ENCODE measurements at regions not wholly inside any gene's neighbourhood (a gene's known extent, or its start where the extent isn't known, plus 50 kb on each side); places are given as distances from the start of the nearest gene placed in this dataset.

DNA sequence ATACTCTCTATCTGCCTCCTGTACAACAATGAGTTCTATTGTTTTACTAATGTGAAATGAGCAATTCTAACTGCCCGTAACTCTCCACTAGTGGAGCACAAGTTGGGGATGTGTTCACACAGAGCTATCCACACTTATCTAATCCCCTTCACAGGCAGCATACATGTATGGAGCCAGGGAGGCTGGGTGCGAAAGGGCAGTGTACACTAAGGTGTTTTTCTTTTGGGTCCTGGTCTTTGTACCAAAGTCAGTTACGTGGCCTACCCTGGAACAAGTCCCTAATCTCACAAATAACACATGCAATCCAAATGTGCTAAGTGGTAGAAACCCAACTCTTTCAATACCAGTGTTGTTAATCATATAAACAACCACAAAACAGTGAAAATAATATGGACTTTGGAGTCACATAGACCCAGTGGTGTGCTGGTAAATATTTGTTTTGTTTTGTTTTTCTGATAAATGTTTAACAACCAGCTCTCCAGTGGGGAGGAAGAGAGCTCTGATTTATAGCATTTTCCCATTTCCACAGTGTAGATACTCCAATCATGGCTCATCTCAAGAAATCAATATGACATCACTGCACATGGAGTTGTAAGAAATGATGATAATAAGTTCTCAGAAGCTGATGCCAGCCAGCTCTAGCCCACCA is 319.9 kb upstream of the DUSP10 start:
- H3K9me3 ChIP-seq (ENCODE audit: insufficient read depth, low read depth): 0 out of 2 replicates have a peak, but pooled peaks cover 11% of the 10 kb centered on the region
- no peaks in the 10 kb centered on the region for H3K4me1 ChIP-seq (replicated peaks; ENCODE audit: insufficient read depth)
- intact Hi-C loops (cut with micrococcal nuclease; ENCODE audit: unreplicated experiment): no loop called here
- CTCF ChIA-PET: no interaction called here
- H2AFZ ChIP-seq: no peak overlapping the region
- no peaks in the 10 kb centered on the region for H3K79me2 ChIP-seq (ENCODE audit: low read depth)
- no peaks in the 10 kb centered on the region for H3K36me3 ChIP-seq (ENCODE audit: low read depth)
- POLR2A ChIA-PET (ENCODE audit: unreplicated experiment): no interaction called here
- H3K27me3 ChIP-seq (ENCODE audit: insufficient read depth, low read depth): no peaks in the 10 kb centered on the region
- TF ChIP-seq EZH2 (IDR thresholded peaks at IDR 0.05; ENCODE audit: low read depth): no peak
- TF ChIP-seq, protein P1, sequence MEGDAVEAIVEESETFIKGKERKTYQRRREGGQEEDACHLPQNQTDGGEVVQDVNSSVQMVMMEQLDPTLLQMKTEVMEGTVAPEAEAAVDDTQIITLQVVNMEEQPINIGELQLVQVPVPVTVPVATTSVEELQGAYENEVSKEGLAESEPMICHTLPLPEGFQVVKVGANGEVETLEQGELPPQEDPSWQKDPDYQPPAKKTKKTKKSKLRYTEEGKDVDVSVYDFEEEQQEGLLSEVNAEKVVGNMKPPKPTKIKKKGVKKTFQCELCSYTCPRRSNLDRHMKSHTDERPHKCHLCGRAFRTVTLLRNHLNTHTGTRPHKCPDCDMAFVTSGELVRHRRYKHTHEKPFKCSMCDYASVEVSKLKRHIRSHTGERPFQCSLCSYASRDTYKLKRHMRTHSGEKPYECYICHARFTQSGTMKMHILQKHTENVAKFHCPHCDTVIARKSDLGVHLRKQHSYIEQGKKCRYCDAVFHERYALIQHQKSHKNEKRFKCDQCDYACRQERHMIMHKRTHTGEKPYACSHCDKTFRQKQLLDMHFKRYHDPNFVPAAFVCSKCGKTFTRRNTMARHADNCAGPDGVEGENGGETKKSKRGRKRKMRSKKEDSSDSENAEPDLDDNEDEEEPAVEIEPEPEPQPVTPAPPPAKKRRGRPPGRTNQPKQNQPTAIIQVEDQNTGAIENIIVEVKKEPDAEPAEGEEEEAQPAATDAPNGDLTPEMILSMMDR (conservative IDR thresholded peaks at IDR 0.05): no peak
- H3K27ac ChIP-seq: no peak overlapping the region
- no peak for DNase-seq
- H3K4me3 ChIP-seq: no peak overlapping the region
- no peak overlapping the region for H3K4me2 ChIP-seq
- BruUV-seq (replicated peaks): no TSS peak
- H4K20me1 ChIP-seq (ENCODE audit: insufficient read depth): no peaks in the 10 kb centered on the region
- H3F3A ChIP-seq (ENCODE audit: insufficient read depth, low read depth): no peaks in the 10 kb centered on the region
- no peaks in the 10 kb centered on the region for H3K9me2 ChIP-seq (ENCODE audit: insufficient read depth)

DNA sequence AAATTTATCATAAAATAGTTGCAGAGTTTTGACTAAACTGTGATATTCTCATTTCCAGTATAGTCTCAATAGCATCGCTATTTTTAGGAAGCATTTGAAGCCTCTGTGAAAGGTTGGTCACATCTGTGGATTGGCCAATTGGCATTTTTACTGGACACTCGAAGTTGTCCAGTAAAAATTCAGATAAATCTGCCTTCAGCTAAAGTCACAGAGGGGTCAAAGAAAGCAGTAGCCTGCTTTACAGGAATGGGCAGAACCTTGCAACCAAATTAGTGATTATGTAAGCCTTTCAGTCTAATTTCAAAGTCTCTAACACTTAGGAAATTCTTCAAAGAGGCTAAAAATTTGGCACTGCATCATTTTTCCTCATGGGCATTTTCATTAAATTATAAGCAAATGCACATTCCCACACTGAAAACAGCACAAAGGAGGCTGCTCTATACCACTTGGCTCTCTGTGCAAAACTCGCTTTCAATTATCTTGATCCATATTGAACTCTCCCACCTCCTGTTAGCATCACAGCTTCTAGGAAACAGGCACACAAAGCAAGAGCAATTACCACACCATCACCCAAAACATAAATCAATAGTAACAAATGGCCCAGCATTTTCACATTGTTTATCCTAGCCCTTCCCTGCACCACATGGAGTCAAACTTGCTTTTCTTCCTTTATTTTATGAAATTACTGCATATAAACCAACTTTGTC is 318.5 kb upstream of the DUSP10 start:
- ChIA-PET CTCF (no interaction called here), POLR2A (ENCODE audit: unreplicated experiment) (no interaction called here)
- no peaks in the 10 kb centered on the region for H3K27me3 ChIP-seq (ENCODE audit: insufficient read depth, low read depth)
- H3K79me2 ChIP-seq (ENCODE audit: low read depth): no peaks in the 10 kb centered on the region
- H3K9me3 ChIP-seq (ENCODE audit: insufficient read depth, low read depth): 0 out of 2 replicates have a peak, but pooled peaks cover 11% of the 10 kb centered on the region
- no peaks in the 10 kb centered on the region for H3K36me3 ChIP-seq (ENCODE audit: low read depth)
- H3K9me2 ChIP-seq (ENCODE audit: insufficient read depth): no peaks in the 10 kb centered on the region
- no peak for DNase-seq
- no peak overlapping the region for H3K4me2 ChIP-seq
- no peak overlapping the region for H2AFZ ChIP-seq
- H3F3A ChIP-seq (ENCODE audit: insufficient read depth, low read depth): no peaks in the 10 kb centered on the region
- H3K4me3 ChIP-seq: no peak overlapping the region
- no peak overlapping the region for H3K27ac ChIP-seq
- no TSS peak for BruUV-seq (replicated peaks)
- intact Hi-C loops (cut with micrococcal nuclease; ENCODE audit: unreplicated experiment): no loop called here
- H4K20me1 ChIP-seq (ENCODE audit: insufficient read depth): no peaks in the 10 kb centered on the region
- H3K4me1 ChIP-seq (replicated peaks; ENCODE audit: insufficient read depth): no peaks in the 10 kb centered on the region
- TF ChIP-seq, protein P1 (conservative IDR thresholded peaks at IDR 0.05): no peak
- no peak for TF ChIP-seq EZH2 (IDR thresholded peaks at IDR 0.05; ENCODE audit: low read depth)

DNA sequence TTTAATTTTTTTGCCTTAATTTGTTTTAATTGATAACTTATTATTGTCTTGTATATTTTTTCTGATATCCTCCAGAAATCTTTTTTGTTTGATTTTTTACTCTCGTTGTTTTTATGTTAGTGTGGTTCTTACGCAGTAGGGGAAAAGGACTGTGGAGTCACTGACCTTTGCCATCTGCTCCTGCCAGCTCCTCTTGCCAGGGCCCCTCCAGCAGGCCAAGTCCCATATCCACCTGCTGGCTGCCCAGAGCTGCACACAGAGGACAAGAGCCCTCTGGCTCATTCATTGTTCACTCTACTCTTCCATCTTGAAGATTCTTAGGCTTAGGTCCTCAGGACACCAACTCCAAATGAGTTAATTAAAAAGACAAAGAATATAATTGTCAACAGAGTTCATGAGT is 316.4 kb upstream of the DUSP10 start:
- no peaks in the 10 kb centered on the region for H4K20me1 ChIP-seq (ENCODE audit: insufficient read depth)
- CTCF ChIA-PET: no interaction called here

More for the DNA sequence above, 316.4 kb upstream of the DUSP10 start:
- Histone ChIP-seq H3K4me1 (replicated peaks; ENCODE audit: insufficient read depth) (peaks cover 9% of the 10 kb centered on the region; the same call in 1 of the 2 replicates), H2AFZ (no peak overlapping the region), H3K9me2 (ENCODE audit: insufficient read depth) (no peaks in the 10 kb centered on the region), H3K36me3 (ENCODE audit: low read depth) (no peaks in the 10 kb centered on the region), H3F3A (ENCODE audit: insufficient read depth, low read depth) (peaks cover 6% of the 10 kb centered on the region; the same call in 1 of the 2 replicates), H3K79me2 (ENCODE audit: low read depth) (no peaks in the 10 kb centered on the region), H3K9me3 (ENCODE audit: insufficient read depth, low read depth) (no peaks in the 10 kb centered on the region), H3K4me3 (no peak overlapping the region), H3K27me3 (ENCODE audit: insufficient read depth, low read depth) (no peaks in the 10 kb centered on the region), H3K27ac (no peak overlapping the region), H3K4me2 (no peak overlapping the region)
- no peak for TF ChIP-seq EZH2 (IDR thresholded peaks at IDR 0.05; ENCODE audit: low read depth)
- TF ChIP-seq, protein P1 (conservative IDR thresholded peaks at IDR 0.05): no peak
- intact Hi-C loops (cut with micrococcal nuclease; ENCODE audit: unreplicated experiment): no loop called here
- no peak for DNase-seq
- POLR2A ChIA-PET (ENCODE audit: unreplicated experiment): no interaction called here
- no TSS peak for BruUV-seq (replicated peaks)

Measured in PC-9 (cell line).